Activated CD8-positive, alpha-beta T cell treated with anti-CD3 and anti-CD28 coated beads for 36 hours (primary cell): ENCODE measurements at regions not wholly inside any gene's neighbourhood (a gene's known extent, or its start where the extent isn't known, plus 50 kb on each side); places are given as distances from the start of the nearest gene placed in this dataset.

Experiments
- ATAC-seq: fragments of 200-7000 bp; cut with Tn5 transposase; one replicate; pipeline ENCODE4 v1.10.0; 2021; ENCODE audit warnings: mild to moderate bottlenecking, moderate library complexity
- CTCF ChIA-PET: fragments of 350-600 bp; sonication (Branson Sonifier 250); formaldehyde crosslinking; loops from one replicate; lab custom pipeline; 2021; ENCODE audit warnings: antibody characterized with exemption; lab: Charles Lee
- POLR2A ChIA-PET: fragments of 350-600 bp; sonication (Branson Sonifier 250); formaldehyde crosslinking; loops from one replicate; lab custom pipeline; 2021; ENCODE audit warnings: antibody characterized with exemption; lab: Charles Lee
- DNase-seq: peaks from one replicate; pipeline ENCODE4 v3.0.0-alpha.2; 2020
- H3K27ac Mint-ChIP-seq: one replicate; pipeline ENCODE4 v1.8.0; 2021; ENCODE audit warnings: mild to moderate bottlenecking, mixed read lengths
- H3K27me3 Mint-ChIP-seq: one replicate; pipeline ENCODE4 v1.8.0; 2021; ENCODE audit warnings: mixed read lengths
- H3K36me3 Mint-ChIP-seq: one replicate; pipeline ENCODE4 v1.8.0; 2021; ENCODE audit warnings: low read depth, mixed read lengths
- H3K4me1 Mint-ChIP-seq: one replicate; pipeline ENCODE4 v1.8.0; 2021; ENCODE audit warnings: low read depth, mixed read lengths
- H3K4me3 Mint-ChIP-seq: one replicate; pipeline ENCODE4 v1.8.0; 2021; ENCODE audit warnings: mild to moderate bottlenecking, moderate library complexity, mixed read lengths
- H3K9me3 Mint-ChIP-seq: one replicate; pipeline ENCODE4 v1.8.0; 2021; ENCODE audit warnings: mixed read lengths
- CTCF ChIP-seq: fragments of 200-600 bp; IDR thresholded peaks from one replicate; pipeline ENCODE4 v1.8.0; 2022; ENCODE audit warnings: antibody characterized with exemption, mild to moderate bottlenecking
- intact Hi-C: fragments of 100-400 bp; cut with micrococcal nuclease; formaldehyde crosslinking; loops from one replicate; pipeline ENCODE4 v1.10.0; 2022

- Mint-ChIP-seq H3K27ac (no peak overlapping the region), H3K36me3 (no peaks in the 10 kb centered on the region), H3K27me3 (peaks cover 3% of the 10 kb centered on the region), H3K4me1 (peaks cover 14% of the 10 kb centered on the region), H3K4me3 (no peak overlapping the region), H3K9me3 (no peaks in the 10 kb centered on the region)
- intact Hi-C loops = no loop called here
- no peak for DNase-seq
- no peak for TF ChIP-seq CTCF
- no peak for ATAC-seq
- ChIA-PET CTCF (no interaction called here), POLR2A (no interaction called here)
Measured at GRCh38 chr1:82158981-82159380, 358.2 kb downstream of the ADGRL2 start.

GRCh38 chr1:82154219-82154970 is 353.7 kb downstream of the ADGRL2 start:
- H3K27ac Mint-ChIP-seq = no peak overlapping the region
- H3K36me3 Mint-ChIP-seq = no peaks in the 10 kb centered on the region
- peaks cover 7% of the 10 kb centered on the region for H3K4me1 Mint-ChIP-seq
- H3K4me3 Mint-ChIP-seq = no peak overlapping the region
- TF ChIP-seq CTCF = no peak
- CTCF ChIA-PET = no interaction called here
- intact Hi-C loops = no loop called here
- DNase-seq = no peak
- no peaks in the 10 kb centered on the region for H3K9me3 Mint-ChIP-seq
- H3K27me3 Mint-ChIP-seq = peaks cover 3% of the 10 kb centered on the region
- ATAC-seq = no peak
- POLR2A ChIA-PET = no interaction called here

- intact Hi-C loops = no loop called here
- H3K27me3 Mint-ChIP-seq = peaks cover 3% of the 10 kb centered on the region
- CTCF ChIA-PET = no interaction called here
- no peak for DNase-seq
- no peak overlapping the region for H3K27ac Mint-ChIP-seq
- no peaks in the 10 kb centered on the region for H3K9me3 Mint-ChIP-seq
- no peak for TF ChIP-seq CTCF
- no peak for ATAC-seq
- H3K4me3 Mint-ChIP-seq = no peak overlapping the region
- H3K4me1 Mint-ChIP-seq = peaks cover 7% of the 10 kb centered on the region
- H3K36me3 Mint-ChIP-seq = no peaks in the 10 kb centered on the region
- POLR2A ChIA-PET = no interaction called here
Measured at GRCh38 chr1:82153752-82154151, 353.0 kb downstream of the ADGRL2 start.

- ATAC-seq (peak; percentile 58), DNase-seq (peak; percentile 28)
- intact Hi-C loops = no loop called here
- H3K4me3 Mint-ChIP-seq = no peak overlapping the region
- CTCF ChIA-PET = no interaction called here
- TF ChIP-seq CTCF = no peak
- peak overlapping the region; percentile 27 for H3K27ac Mint-ChIP-seq
- H3K9me3 Mint-ChIP-seq = no peaks in the 10 kb centered on the region
- peaks cover 3% of the 10 kb centered on the region for H3K27me3 Mint-ChIP-seq
- peaks cover 7% of the 10 kb centered on the region for H3K4me1 Mint-ChIP-seq
- POLR2A ChIA-PET = interaction anchor here (0.7 kb wide), 1 partner anchor 178 kb away, joined by 4 read pairs; no protein-coding TSS in a partner anchor
- no peaks in the 10 kb centered on the region for H3K36me3 Mint-ChIP-seq
Measured at GRCh38 chr1:82153272-82153629, 352.5 kb downstream of the ADGRL2 start.

GRCh38 chr1:82152356-82153271 is 351.9 kb downstream of the ADGRL2 start:
- CTCF ChIA-PET = no interaction called here
- POLR2A ChIA-PET = interaction anchor here (0.7 kb wide), 1 partner anchor 179 kb away, joined by 4 read pairs; no protein-coding TSS in a partner anchor
- no peaks in the 10 kb centered on the region for H3K36me3 Mint-ChIP-seq
- peaks cover 3% of the 10 kb centered on the region for H3K27me3 Mint-ChIP-seq
- peak; percentile 49 for ATAC-seq
- no peak for DNase-seq
- intact Hi-C loops = no loop called here
- peak overlapping the region; percentile 27 for H3K27ac Mint-ChIP-seq
- no peak for TF ChIP-seq CTCF
- no peaks in the 10 kb centered on the region for H3K9me3 Mint-ChIP-seq
- H3K4me1 Mint-ChIP-seq = peaks cover 7% of the 10 kb centered on the region
- no peak overlapping the region for H3K4me3 Mint-ChIP-seq
